Natural killer cell (primary cell): ENCODE measurements at regions not wholly inside any gene's neighbourhood (a gene's known extent, or its start where the extent isn't known, plus 50 kb on each side); places are given as distances from the start of the nearest gene placed in this dataset.

Source experiments
- ATAC-seq, 3 donors: fragments of 150-1000 bp in 2 of 3; fragments of 200-7000 bp in 1 of 3; cut with Tn5 transposase; 1 replicate in 1 of 3; 2 replicates in 2 of 3; pipeline ENCODE4 v1.10.0; 2021; ENCODE audit warnings: mild to moderate bottlenecking in 2 of 3, moderate library complexity in 2 of 3
- DNase-seq, 2 donors: peaks; one replicate each; pipeline versions ENCODE4 v3.0.0 to v3.0.0-alpha.2; 2013 to 2021; ENCODE audit warnings: mixed read lengths in 1 of 2
- H3K27ac ChIP-seq: one replicate; pipeline ENCODE4 v1.5.1; 2013; ENCODE audit warnings: mild to moderate bottlenecking, low read length
- H3K27me3 ChIP-seq: one replicate; pipeline ENCODE4 v1.6.1; 2013; ENCODE audit warnings: low read length; ENCODE audit not compliant: control insufficient read depth, insufficient read depth
- H3K36me3 ChIP-seq: one replicate; pipeline ENCODE4 v1.6.1; 2013; ENCODE audit warnings: low read length; ENCODE audit not compliant: control insufficient read depth, insufficient read depth
- H3K4me1 ChIP-seq: one replicate; pipeline ENCODE4 v1.6.1; 2013; ENCODE audit warnings: low read length; ENCODE audit not compliant: control insufficient read depth, insufficient read depth
- H3K4me3 ChIP-seq: one replicate; pipeline ENCODE4 v1.5.1; 2013; ENCODE audit warnings: low read length
- H3K9me3 ChIP-seq: one replicate; pipeline ENCODE4 v1.6.1; 2013; ENCODE audit warnings: low read length; ENCODE audit not compliant: control insufficient read depth, insufficient read depth
- H3K27ac Mint-ChIP-seq, 2 donors: one replicate each; pipeline ENCODE4 v1.8.0; 2022; ENCODE audit warnings: mild to moderate bottlenecking in 2 of 2, mixed read lengths in 2 of 2, moderate library complexity in 1 of 2
- H3K27me3 Mint-ChIP-seq, 2 donors: one replicate each; pipeline ENCODE4 v1.8.0; 2022; ENCODE audit warnings: low read depth in 2 of 2, mixed read lengths in 2 of 2
- H3K36me3 Mint-ChIP-seq: one replicate; pipeline ENCODE4 v1.8.0; 2022; ENCODE audit warnings: mixed read lengths
- H3K4me1 Mint-ChIP-seq, 2 donors: one replicate each; pipeline ENCODE4 v1.8.0; 2022; ENCODE audit warnings: mixed read lengths in 2 of 2
- H3K4me3 Mint-ChIP-seq: one replicate; pipeline ENCODE4 v1.8.0; 2022; ENCODE audit warnings: mild to moderate bottlenecking, moderate library complexity, mixed read lengths
- H3K9me3 Mint-ChIP-seq, 2 donors: one replicate each; pipeline ENCODE4 v1.8.0; 2022; ENCODE audit warnings: mixed read lengths in 2 of 2
- CTCF ChIP-seq: fragments of 200-600 bp; IDR thresholded peaks from one replicate; pipeline ENCODE4 v1.8.0; 2022; ENCODE audit warnings: antibody characterized with exemption
- WGBS: methylation state at CpG from one replicate; pipeline ENCODE4 v1.1.7; 2013; ENCODE audit warnings: missing lambda C conversion rate; ENCODE audit not compliant: insufficient coverage; 5-methylcytosine and 5-hydroxymethylcytosine counted together
- intact Hi-C: fragments of 100-400 bp; cut with micrococcal nuclease; formaldehyde crosslinking; loops from one replicate; pipeline ENCODE4 v1.14.2; 2022

GRCh38 chr5:133867341-133867740, 101.1 kb downstream of the C5orf15 start:
- Histone ChIP-seq H3K27ac (no peak overlapping the region), H3K27me3 (no peaks in the 10 kb centered on the region), H3K9me3 (no peaks in the 10 kb centered on the region), H3K36me3 (no peaks in the 10 kb centered on the region), H3K4me3 (no peak overlapping the region), H3K4me1 (no peaks in the 10 kb centered on the region)
- TF ChIP-seq CTCF = no peak
- WGBS = 71% methylated on average over 4 of the region's 4 CpGs
- H3K4me1 Mint-ChIP-seq = peaks cover 0 to 5% of the 10 kb centered on the region in 2 donors
- no peaks in the 10 kb centered on the region for H3K9me3 Mint-ChIP-seq
- DNase-seq (no peak), ATAC-seq (no peak)
- intact Hi-C loops = no loop called here
- H3K27me3 Mint-ChIP-seq = peaks cover 8 to 18% of the 10 kb centered on the region in 2 donors
- H3K36me3 Mint-ChIP-seq = no peaks in the 10 kb centered on the region
- H3K4me3 Mint-ChIP-seq = no peak overlapping the region
- no peak overlapping the region for H3K27ac Mint-ChIP-seq

DNA sequence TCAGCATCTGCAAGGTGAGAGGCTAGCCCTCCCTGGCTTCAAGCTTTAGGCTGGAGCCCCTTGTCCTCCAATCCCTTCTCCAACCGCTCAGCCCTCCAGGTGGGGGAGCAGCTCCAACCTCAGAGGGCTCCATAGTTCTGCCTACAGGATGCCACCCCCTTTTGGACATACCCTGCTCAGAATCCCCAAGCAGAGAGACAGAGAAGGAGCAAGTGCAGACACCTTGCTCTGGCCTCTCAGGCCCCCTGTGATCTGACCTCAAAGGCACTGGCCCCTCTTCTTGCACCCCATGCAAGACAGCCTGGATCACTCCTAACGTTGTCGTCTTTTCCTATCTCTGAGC, 101.6 kb downstream of the C5orf15 start:
- H3K27ac Mint-ChIP-seq = no peak overlapping the region
- H3K4me3 Mint-ChIP-seq = no peak overlapping the region
- WGBS = 74% methylated on average over 3 of the region's 3 CpGs

GRCh38 chr5:133866160-133866902, 102.1 kb downstream of the C5orf15 start:
- Histone ChIP-seq H3K4me1 (no peaks in the 10 kb centered on the region), H3K27ac (no peak overlapping the region), H3K36me3 (no peaks in the 10 kb centered on the region), H3K9me3 (no peaks in the 10 kb centered on the region), H3K27me3 (no peaks in the 10 kb centered on the region), H3K4me3 (no peak overlapping the region)
- DNase-seq = no peak
- no peak overlapping the region for H3K27ac Mint-ChIP-seq
- H3K4me3 Mint-ChIP-seq = no peak overlapping the region
- no peak for ATAC-seq
- intact Hi-C loops = no loop called here
- no peak for TF ChIP-seq CTCF
- peaks cover 0 to 5% of the 10 kb centered on the region in 2 donors for H3K4me1 Mint-ChIP-seq
- peaks cover 6 to 10% of the 10 kb centered on the region in 2 donors for H3K27me3 Mint-ChIP-seq
- no peaks in the 10 kb centered on the region for H3K36me3 Mint-ChIP-seq
- WGBS = 81% methylated on average over 12 of the region's 12 CpGs
- no peaks in the 10 kb centered on the region for H3K9me3 Mint-ChIP-seq

More for the DNA sequence above, 101.6 kb downstream of the C5orf15 start:
- no peaks in the 10 kb centered on the region for H3K4me1 ChIP-seq
- H3K36me3 Mint-ChIP-seq = no peaks in the 10 kb centered on the region
- H3K27me3 Mint-ChIP-seq = peaks cover 8 to 13% of the 10 kb centered on the region in 2 donors
- no peak for TF ChIP-seq CTCF
- no peak for DNase-seq
- no peaks in the 10 kb centered on the region for H3K27me3 ChIP-seq
- H3K4me3 ChIP-seq = no peak overlapping the region
- no peaks in the 10 kb centered on the region for H3K36me3 ChIP-seq
- no peak for ATAC-seq
- intact Hi-C loops = no loop called here
- no peak overlapping the region for H3K27ac ChIP-seq
- no peaks in the 10 kb centered on the region for H3K9me3 ChIP-seq
- peaks cover 0 to 5% of the 10 kb centered on the region in 2 donors for H3K4me1 Mint-ChIP-seq
- no peaks in the 10 kb centered on the region for H3K9me3 Mint-ChIP-seq

- DNase-seq (no peak), ATAC-seq (no peak)
- Mint-ChIP-seq H3K4me1 (peaks cover 0 to 5% of the 10 kb centered on the region in 2 donors), H3K4me3 (no peak overlapping the region), H3K27me3 (peaks cover 2 to 7% of the 10 kb centered on the region in 2 donors), H3K9me3 (no peaks in the 10 kb centered on the region), H3K27ac (no peak overlapping the region), H3K36me3 (no peaks in the 10 kb centered on the region)
- Histone ChIP-seq H3K4me3 (no peak overlapping the region), H3K4me1 (no peaks in the 10 kb centered on the region), H3K27ac (no peak overlapping the region), H3K9me3 (no peaks in the 10 kb centered on the region), H3K27me3 (no peaks in the 10 kb centered on the region), H3K36me3 (no peaks in the 10 kb centered on the region)
- WGBS = 77% methylated on average over 5 of the region's 5 CpGs
- intact Hi-C loops = no loop called here
- no peak for TF ChIP-seq CTCF
Measured at GRCh38 chr5:133865113-133865512, 103.3 kb downstream of the C5orf15 start.
